NOMO-1 treated with dmso at 0.1 percent for 144 hours (cell line): ENCODE measurements at regions not wholly inside any gene's neighbourhood (a gene's known extent, or its start where the extent isn't known, plus 50 kb on each side); places are given as distances from the start of the nearest gene placed in this dataset.
"Not testable (repeated sequence)": the region's sequence is repeated elsewhere in the genome, so short reads cannot be mapped to it uniquely, and the experiment has no call there.

ENCODE experiments used
- DNase-seq: peaks from one replicate; lab custom pipeline; 2025; ENCODE audit not compliant: unreplicated experiment; lab: John Stamatoyannopoulos, UW

- no peak for DNase-seq
Measured at GRCh38 chr5:92734211-92734940, 846.6 kb downstream of the NR2F1-AS1 start.

GRCh38 chr5:92730486-92730885 lies 850.5 kb downstream of the NR2F1-AS1 start:
- DNase-seq, result no peak

GRCh38 chr5:92729088-92729487 lies 851.9 kb downstream of the NR2F1-AS1 start:
- no peak for DNase-seq

GRCh38 chr5:92715946-92716520 lies 865.0 kb downstream of the NR2F1-AS1 start:
- no peak for DNase-seq

GRCh38 chr5:92713826-92714225 lies 867.2 kb downstream of the NR2F1-AS1 start:
- DNase-seq, result no peak

GRCh38 chr5:92713335-92713743 lies 867.7 kb downstream of the NR2F1-AS1 start:
- DNase-seq, result no peak

DNA sequence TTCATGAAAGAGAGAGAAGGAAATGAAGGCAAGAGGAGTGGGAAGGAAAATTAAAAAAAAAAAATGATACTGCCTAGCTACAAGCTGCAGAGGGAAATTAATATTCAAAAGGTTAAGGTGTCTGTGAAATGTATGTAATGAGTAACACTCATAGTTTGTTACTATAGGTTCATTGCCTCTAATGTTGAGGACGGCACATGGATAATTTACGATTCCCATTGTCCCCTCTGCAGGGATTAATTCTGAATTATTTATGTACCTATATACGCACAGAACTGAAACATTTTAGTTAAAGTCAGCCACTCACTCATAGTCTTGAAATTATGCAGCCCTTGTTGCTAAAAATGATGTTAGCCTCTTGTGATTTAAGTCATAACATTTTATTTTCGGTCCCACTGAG lies 869.1 kb downstream of the NR2F1-AS1 start:
- no peak for DNase-seq

DNA sequence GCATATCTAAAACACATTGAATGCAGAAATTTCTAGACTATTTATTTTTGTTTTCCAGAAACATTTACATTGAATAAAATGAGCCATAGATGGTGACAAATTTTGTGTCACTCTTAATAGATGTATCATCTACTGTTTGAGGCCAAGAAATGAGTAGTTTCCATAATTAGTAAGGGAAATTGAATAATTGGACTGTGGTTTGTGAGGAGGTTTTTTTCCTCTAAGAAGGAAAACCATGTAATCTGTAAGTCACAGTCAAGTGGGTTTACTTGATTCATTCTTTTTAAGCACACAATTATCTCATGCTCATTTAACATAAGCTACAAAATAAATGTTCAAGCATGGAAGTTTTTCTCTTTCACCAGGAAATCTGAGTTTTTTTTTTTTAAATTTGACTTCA lies 876.4 kb downstream of the NR2F1-AS1 start:
- DNase-seq, result no peak

- no peak for DNase-seq
Measured at GRCh38 chr5:92703976-92704375, 877.0 kb downstream of the NR2F1-AS1 start.

- DNase-seq, result no peak
Measured at GRCh38 chr5:92695123-92696003, 885.7 kb downstream of the NR2F1-AS1 start.

DNA sequence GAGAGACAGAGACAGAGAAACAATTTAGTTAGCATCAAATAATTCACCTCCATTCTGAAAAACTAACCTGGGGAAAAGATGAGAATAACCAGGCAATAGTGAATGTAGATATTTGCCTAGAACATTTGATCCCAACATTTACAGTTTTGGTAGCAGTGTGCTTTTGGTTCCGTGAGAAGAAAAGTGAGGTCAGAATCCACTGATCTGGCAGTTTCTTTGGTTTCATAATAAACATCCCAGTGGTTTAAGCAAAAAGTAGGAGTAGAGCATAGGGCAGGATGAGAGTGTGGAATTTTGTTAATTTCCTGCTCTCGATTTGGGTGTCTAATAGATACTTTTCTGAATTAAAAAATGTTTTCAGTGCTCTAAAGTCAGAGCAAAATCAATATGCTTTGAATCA lies 887.0 kb downstream of the NR2F1-AS1 start:
- no peak for DNase-seq

DNA sequence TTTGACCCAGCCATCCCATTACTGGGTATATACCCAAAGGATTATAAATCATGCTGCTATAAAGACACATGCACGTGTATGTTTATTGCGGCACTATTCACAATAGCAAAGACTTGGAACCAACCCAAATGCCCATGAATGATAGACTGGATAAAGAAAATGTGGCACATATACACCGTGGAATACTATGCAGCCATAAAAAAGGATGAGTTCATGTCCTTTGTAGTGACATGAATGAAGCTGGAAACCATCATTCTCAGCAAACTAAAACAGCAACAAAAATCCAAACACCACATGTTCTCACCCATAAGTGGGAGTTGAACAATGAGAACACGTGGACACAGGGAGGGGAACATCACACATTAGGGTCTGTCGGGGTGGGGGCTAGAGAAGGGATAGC lies 889.1 kb downstream of the NR2F1-AS1 start:
- DNase-seq, result not testable (repeated sequence)

DNA sequence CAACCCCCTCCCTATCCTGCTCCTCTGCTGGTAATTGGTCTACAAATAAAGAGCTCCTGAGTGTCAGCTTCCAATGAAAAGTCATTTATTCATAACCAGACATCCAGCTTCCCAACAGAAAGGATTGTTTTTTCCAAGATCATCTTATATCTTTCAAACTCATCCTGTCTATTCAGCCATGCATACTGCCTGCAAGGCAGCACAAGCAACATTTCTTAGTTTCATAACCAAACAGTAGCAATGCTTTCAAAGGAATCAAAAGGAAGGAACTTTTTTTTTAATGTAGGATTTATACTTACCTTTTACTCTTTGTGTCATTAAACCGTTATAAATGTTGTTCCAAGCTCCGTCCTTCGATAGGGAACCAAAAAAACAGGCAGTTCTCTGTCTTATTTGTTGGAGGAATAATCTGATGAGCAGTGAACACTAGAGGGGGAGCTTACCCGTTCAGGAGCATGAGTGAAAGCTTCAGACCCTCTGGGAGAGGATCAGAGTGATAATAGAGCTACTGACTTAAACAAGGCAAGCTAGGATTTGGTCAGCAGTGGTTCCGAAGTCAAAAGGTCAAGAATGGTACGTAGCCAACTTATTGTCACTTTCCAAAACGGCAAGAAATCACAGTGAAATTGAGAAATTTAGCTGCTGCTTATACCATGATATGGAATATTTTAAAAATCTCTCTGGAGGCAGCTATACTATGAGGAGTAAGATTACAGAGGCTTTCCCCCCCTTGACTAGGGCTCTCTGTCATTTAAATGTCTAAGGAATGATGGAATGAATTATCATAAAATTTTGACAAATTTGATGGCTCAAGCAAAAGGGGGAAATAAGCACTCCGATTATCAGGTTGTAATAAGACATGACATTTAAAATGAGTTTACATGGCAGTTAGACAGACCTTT lies 892.9 kb downstream of the NR2F1-AS1 start:
- DNase-seq, result no peak

- DNase-seq, result no peak
Measured at GRCh38 chr5:92678640-92679039, 902.4 kb downstream of the NR2F1-AS1 start.

GRCh38 chr5:92676215-92677165 lies 904.5 kb downstream of the NR2F1-AS1 start:
- no peak for DNase-seq

- no peak for DNase-seq
Measured at GRCh38 chr5:92674321-92674720, 906.7 kb downstream of the NR2F1-AS1 start.

DNA sequence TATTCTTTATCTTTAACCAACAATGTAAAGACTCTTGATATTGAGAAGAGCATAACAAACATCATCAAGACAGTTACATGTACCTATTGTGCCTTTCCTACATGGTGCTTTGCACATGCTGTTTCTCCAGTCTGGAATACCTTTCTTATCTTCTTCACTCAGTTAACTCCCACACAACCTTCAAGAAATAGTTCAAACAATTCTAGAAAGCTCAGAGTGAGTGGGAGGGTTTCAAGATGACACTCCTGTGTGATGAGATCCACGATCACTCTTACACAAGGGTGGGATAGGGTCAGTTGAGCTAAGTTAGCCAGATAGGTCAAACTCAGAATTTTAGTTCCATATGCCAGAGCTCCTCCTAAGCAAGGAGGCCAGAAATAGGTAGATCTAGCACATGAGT lies 915.5 kb downstream of the NR2F1-AS1 start:
- DNase-seq, result no peak

DNA sequence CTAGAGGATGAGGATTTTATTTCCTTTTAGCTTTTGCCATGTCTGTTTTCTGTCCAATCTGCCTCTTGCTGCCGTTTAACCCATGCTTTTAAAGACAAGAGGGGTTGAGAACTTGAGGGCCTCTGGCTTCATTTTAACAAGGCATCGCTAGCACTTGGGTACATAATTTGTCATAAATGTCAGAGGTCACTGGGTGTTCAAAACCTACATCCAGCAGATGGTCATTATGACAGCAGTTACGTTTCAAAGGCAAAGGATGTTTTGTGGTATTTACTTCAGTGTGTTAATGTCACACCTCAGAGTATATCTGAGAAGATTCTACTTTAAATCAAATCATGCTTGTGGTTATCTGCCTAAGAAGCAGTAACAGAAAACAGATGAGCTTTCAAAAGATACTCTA lies 918.3 kb downstream of the NR2F1-AS1 start:
- DNase-seq, result no peak

- DNase-seq, result no peak
Measured at GRCh38 chr5:92659246-92659645, 921.8 kb downstream of the NR2F1-AS1 start.

GRCh38 chr5:92654601-92655000 lies 926.4 kb downstream of the NR2F1-AS1 start:
- DNase-seq, result not testable (repeated sequence)
